Left hindlimb (tissue), 1 donor: ENCODE measurements at regions not wholly inside any gene's neighbourhood (a gene's known extent, or its start where the extent isn't known, plus 50 kb on each side); places are given as distances from the start of the nearest gene placed in this dataset.

ENCODE experiments used
- DNase-seq: peaks from one replicate; pipeline ENCODE4 v3.0.0-alpha.2; 2018

- DNase-seq, result no peak
These were observed 112.5 kb upstream of the GSC start for GRCh38 chr14:94882401-94882800.

DNA sequence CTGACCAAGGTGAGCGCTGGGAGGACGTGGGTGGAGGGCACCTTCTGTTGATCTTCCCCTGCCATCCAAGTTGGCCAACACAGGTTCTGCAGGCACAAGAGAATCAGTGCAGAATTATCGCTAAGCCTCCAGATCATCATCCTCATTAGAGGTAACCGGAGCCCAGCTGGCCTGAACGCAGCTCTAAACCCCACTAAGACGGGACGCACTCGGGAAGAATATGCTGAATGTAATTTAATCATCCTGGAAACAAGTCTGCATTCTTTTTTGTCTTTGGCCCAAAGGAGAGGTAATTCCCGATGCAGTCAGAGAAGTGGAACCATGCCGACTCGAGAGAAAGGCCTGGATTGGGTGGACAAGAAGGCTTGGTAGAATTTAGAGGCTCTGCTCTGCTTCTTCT lies 111.0 kb upstream of the GSC start:
- peak; percentile 52 for DNase-seq

DNA sequence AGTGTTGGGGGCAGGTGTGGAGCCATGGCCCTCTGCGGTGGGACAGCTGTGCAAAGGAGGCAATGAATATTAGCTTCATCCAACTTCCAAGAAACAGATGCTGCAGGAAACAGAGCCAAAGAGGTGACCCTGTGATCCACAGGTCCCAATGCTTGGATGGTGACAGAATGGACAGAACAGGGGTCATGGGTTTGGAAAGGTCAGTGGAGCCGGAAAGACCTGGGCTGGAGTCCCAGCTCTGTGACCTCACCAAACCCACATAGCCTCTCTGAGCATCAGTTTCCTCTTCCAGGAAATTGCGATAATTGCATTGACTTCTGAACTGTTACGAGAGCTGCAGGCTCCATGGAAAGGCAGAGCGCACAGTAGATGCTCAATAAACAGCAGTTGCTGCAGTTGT lies 110.2 kb upstream of the GSC start:
- no peak for DNase-seq

GRCh38 chr14:94879537-94879936 lies 109.6 kb upstream of the GSC start:
- no peak for DNase-seq

DNA sequence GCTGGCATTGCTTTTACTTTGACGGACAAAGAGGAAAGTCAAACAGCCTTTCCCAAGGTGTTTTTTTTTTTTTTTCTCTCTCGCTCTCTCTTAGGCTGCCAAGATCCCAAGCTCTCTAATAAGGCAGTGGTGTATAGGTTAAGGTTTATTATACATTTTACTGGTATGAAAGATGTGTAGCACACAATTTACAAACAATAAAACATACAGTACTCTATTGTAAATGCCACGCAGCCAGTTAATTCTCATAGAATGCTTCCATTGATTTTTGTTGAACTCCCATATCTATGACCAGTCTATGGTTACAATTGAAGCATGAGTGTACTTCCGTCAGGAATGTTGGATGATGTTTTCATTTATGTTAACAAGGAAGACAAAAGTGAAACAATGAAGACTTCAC lies 106.4 kb upstream of the GSC start:
- DNase-seq, result no peak

- no peak for DNase-seq
These were observed 105.3 kb upstream of the GSC start for GRCh38 chr14:94875256-94875655.

GRCh38 chr14:94868772-94869072 lies 98.8 kb upstream of the GSC start:
- no peak for DNase-seq

DNA sequence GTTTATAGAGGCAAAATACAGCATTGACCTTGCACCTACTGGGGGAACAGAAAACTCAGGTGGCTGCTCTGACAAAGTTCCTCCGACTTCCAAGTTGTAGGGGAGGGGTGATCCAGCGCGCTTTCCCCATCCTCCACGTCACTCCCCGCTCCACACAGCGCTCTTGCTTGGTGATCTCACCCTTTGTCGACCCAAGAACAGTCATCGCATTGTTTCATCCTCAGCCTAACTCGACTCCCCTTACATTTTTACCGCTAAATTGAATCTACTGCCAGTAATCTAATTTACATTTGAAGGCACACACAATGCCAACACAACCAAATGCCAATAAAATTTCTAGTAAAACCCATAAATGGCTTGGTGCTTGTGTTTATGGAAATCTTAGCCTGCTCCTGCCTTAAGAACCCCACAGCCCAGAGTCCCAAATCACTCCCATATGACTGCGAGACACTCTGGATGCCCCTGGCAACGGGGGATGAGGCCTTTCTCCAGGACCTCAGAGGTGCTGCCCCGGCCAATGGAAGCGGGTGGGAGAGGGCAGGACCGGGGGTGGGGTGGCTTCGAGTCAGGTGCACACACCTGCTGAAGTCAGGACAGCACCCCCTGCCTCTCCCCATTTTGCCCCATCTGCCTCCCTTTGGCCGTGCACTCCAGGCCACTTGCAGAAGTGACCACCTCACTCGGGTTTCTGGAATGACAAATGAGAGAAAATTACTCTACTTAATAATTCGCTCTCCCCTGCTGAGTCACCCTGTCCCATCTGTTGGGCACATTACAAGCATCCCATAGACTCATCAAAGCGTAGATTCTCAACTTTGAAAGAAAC lies 98.2 kb upstream of the GSC start:
- DNase-seq, result no peak

DNA sequence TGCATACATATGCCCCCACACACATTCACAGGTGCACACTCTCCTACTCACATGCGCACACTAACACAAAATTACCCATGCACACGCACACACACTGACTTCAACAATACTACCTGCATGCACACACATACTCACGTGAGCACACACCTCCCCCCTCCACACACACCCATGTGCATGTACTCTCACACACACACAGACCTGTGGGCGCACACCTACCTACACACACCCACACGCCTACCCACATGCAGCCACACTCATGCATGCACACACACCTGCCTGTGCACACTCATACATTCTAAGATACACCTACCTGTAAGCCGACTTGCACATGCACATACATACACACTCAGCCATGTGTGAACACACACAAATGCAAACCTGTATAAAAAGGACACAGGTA lies 97.3 kb upstream of the GSC start:
- DNase-seq, result no peak

- DNase-seq, result no peak
These were observed 94.7 kb upstream of the GSC start for GRCh38 chr14:94864387-94865195.

GRCh38 chr14:94863366-94863765 lies 93.5 kb upstream of the GSC start:
- no peak for DNase-seq

DNA sequence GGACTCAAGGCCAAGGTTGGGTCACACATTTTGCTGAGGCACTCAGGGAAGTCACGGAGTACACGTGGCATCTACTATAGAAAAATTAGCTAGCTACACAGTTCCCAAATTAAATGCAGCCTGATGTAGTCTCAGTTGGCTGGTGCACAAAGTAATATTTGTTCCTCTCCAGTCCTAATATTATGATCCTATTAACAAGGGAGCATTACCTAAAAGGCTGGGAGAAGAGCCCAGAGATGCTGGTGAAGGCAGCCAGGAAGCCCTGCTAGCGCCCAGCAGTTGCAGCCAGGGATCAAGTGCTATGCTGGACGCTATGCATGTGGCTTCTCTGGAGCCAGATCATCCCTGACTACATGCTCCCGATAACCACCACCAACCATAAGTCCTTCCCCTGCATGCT lies 88.0 kb upstream of the GSC start:
- peak; percentile 55 for DNase-seq

- no peak for DNase-seq
These were observed 84.0 kb upstream of the GSC start for GRCh38 chr14:94853920-94854319.

GRCh38 chr14:94850309-94851211 lies 80.6 kb upstream of the GSC start:
- no peak for DNase-seq

- peak; percentile 55 for DNase-seq
These were observed 74.8 kb upstream of the GSC start for GRCh38 chr14:94844593-94845152.

DNA sequence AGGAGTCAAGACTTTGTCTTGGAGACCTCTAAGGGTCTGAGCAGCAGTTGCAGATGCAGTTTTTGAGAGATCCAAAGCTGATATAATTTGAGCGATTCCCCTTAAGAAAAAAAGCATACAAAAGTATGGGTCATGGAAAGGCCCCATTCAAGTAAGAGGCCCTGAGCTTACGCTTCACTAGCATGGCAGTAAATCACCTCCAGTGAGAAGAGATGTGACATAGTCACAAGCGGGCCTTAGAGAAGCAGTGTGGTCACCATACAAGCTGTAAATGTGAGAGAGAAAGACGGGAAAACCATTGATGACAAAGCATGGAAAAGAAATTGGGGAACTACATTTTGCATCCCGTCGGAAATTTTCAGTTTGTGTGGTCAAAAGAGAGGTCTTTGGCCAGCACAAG lies 70.6 kb upstream of the GSC start:
- DNase-seq, result no peak

GRCh38 chr14:94839348-94839747 lies 69.4 kb upstream of the GSC start:
- DNase-seq, result no peak

DNA sequence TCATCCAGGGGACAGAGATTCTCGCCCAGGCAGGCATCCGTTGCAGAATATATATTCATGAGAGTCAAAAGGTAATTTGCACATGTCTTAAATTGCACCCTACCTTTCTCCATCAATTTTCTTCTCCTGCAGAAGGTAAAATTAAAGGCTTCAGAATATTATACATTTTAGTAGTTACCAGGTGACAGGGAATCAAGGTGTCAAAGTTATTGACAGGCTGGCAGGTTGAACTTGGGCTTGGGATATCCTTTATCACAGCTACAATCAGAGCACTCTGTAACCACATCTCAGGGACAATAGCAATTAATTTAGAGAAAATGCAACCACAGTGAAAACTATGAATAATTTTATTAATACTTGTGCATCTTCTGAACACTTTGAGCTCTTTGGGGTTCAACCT lies 66.9 kb upstream of the GSC start:
- no peak for DNase-seq

GRCh38 chr14:94833633-94834032 lies 63.7 kb upstream of the GSC start:
- no peak for DNase-seq

GRCh38 chr14:94831085-94831484 lies 61.2 kb upstream of the GSC start:
- DNase-seq, result no peak

GRCh38 chr14:94827711-94828447 lies 58.0 kb upstream of the GSC start:
- peak; percentile 89 for DNase-seq

DNA sequence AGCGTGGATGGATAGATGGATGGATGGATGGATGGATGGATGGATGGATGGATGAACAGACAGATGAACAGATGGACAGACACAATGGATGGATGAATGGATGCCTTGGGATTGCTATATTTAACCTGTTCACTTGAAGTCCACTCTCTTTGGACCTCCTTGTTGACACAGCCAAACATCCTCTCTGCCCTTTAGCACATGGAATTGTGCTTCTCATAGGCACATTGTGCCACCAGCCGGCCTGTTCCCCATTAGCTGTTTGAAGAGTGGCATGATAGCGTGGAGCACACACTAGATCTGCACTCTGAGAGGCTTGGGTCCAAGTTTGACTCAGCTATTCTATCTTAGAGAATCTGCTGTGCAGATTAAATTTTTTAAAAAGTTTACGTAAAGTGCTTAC lies 56.9 kb upstream of the GSC start:
- no peak for DNase-seq
